IPS-18a (cell line): ENCODE measurements at regions not wholly inside any gene's neighbourhood (a gene's known extent, or its start where the extent isn't known, plus 50 kb on each side); places are given as distances from the start of the nearest gene placed in this dataset.
"Not testable (repeated sequence)": the region's sequence is repeated elsewhere in the genome, so short reads cannot be mapped to it uniquely, and the experiment has no call there.

Experiments
- H3K27ac ChIP-seq: one replicate; pipeline ENCODE4 v1.5.1; 2013; ENCODE audit warnings: low read length
- H3K27me3 ChIP-seq: one replicate; pipeline ENCODE4 v1.6.1; 2013; ENCODE audit warnings: mild to moderate bottlenecking, low read length; ENCODE audit not compliant: control insufficient read depth, insufficient read depth
- H3K36me3 ChIP-seq: one replicate; pipeline ENCODE4 v1.6.1; 2013; ENCODE audit warnings: low read depth, low read length; ENCODE audit not compliant: control insufficient read depth
- H3K4me1 ChIP-seq: one replicate; pipeline ENCODE4 v1.6.1; 2013; ENCODE audit warnings: low read depth, low read length; ENCODE audit not compliant: control insufficient read depth
- H3K4me3 ChIP-seq: one replicate; pipeline ENCODE4 v1.5.1; 2013; ENCODE audit warnings: low read length
- H3K9ac ChIP-seq: one replicate; pipeline ENCODE4 v1.6.1; 2013; ENCODE audit warnings: mild to moderate bottlenecking, low read length, moderate library complexity
- H3K9me3 ChIP-seq: one replicate; pipeline ENCODE4 v1.6.1; 2013; ENCODE audit warnings: low read depth, low read length; ENCODE audit not compliant: control insufficient read depth

GRCh38 chr2:212722046-212722445, 183.4 kb upstream of the ERBB4 start:
- H3K36me3 ChIP-seq: no peaks in the 10 kb centered on the region
- H3K4me3 ChIP-seq: no peak overlapping the region
- no peaks in the 10 kb centered on the region for H3K9me3 ChIP-seq
- no peak overlapping the region for H3K27ac ChIP-seq
- no peak overlapping the region for H3K9ac ChIP-seq
- peaks cover 3% of the 10 kb centered on the region for H3K4me1 ChIP-seq
- H3K27me3 ChIP-seq: no peaks in the 10 kb centered on the region

GRCh38 chr2:212721026-212721451, 182.4 kb upstream of the ERBB4 start:
- no peaks in the 10 kb centered on the region for H3K36me3 ChIP-seq
- H3K9ac ChIP-seq: no peak overlapping the region
- H3K27me3 ChIP-seq: no peaks in the 10 kb centered on the region
- H3K4me3 ChIP-seq: no peak overlapping the region
- no peaks in the 10 kb centered on the region for H3K4me1 ChIP-seq
- H3K27ac ChIP-seq: no peak overlapping the region
- no peaks in the 10 kb centered on the region for H3K9me3 ChIP-seq

- H3K4me3 ChIP-seq, H3K36me3 ChIP-seq, H3K9ac ChIP-seq, H3K27ac ChIP-seq, H3K27me3 ChIP-seq, H3K9me3 ChIP-seq, H3K4me1 ChIP-seq: not testable (repeated sequence)
Measured at GRCh38 chr2:212715411-212715810, 176.8 kb upstream of the ERBB4 start.

- Histone ChIP-seq H3K27me3 (no peaks in the 10 kb centered on the region), H3K27ac (no peak overlapping the region), H3K36me3 (no peaks in the 10 kb centered on the region), H3K4me1 (no peaks in the 10 kb centered on the region), H3K9me3 (no peaks in the 10 kb centered on the region), H3K4me3 (no peak overlapping the region), H3K9ac (no peak overlapping the region)
Measured at GRCh38 chr2:212713681-212714080, 175.1 kb upstream of the ERBB4 start.

GRCh38 chr2:212712991-212713390, 174.4 kb upstream of the ERBB4 start:
- no peaks in the 10 kb centered on the region for H3K9me3 ChIP-seq
- no peaks in the 10 kb centered on the region for H3K36me3 ChIP-seq
- no peak overlapping the region for H3K9ac ChIP-seq
- H3K4me3 ChIP-seq: no peak overlapping the region
- no peak overlapping the region for H3K27ac ChIP-seq
- H3K4me1 ChIP-seq: no peaks in the 10 kb centered on the region
- no peaks in the 10 kb centered on the region for H3K27me3 ChIP-seq

GRCh38 chr2:212712466-212712865, 173.9 kb upstream of the ERBB4 start:
- H3K4me1 ChIP-seq: no peaks in the 10 kb centered on the region
- no peaks in the 10 kb centered on the region for H3K36me3 ChIP-seq
- no peak overlapping the region for H3K4me3 ChIP-seq
- H3K9ac ChIP-seq: no peak overlapping the region
- H3K9me3 ChIP-seq: no peaks in the 10 kb centered on the region
- H3K27ac ChIP-seq: no peak overlapping the region
- no peaks in the 10 kb centered on the region for H3K27me3 ChIP-seq

- Histone ChIP-seq H3K27me3 (no peaks in the 10 kb centered on the region), H3K27ac (no peak overlapping the region), H3K9ac (no peak overlapping the region), H3K4me1 (no peaks in the 10 kb centered on the region), H3K9me3 (no peaks in the 10 kb centered on the region), H3K4me3 (no peak overlapping the region), H3K36me3 (no peaks in the 10 kb centered on the region)
Measured at GRCh38 chr2:212711856-212712255, 173.3 kb upstream of the ERBB4 start.

GRCh38 chr2:212709280-212709679, 170.7 kb upstream of the ERBB4 start:
- H3K4me3 ChIP-seq: no peak overlapping the region

GRCh38 chr2:212708355-212708754, 169.8 kb upstream of the ERBB4 start:
- H3K9ac ChIP-seq: no peak overlapping the region
- H3K4me1 ChIP-seq: no peaks in the 10 kb centered on the region
- H3K36me3 ChIP-seq: no peaks in the 10 kb centered on the region
- H3K9me3 ChIP-seq: no peaks in the 10 kb centered on the region
- no peak overlapping the region for H3K27ac ChIP-seq
- H3K4me3 ChIP-seq: no peak overlapping the region
- no peaks in the 10 kb centered on the region for H3K27me3 ChIP-seq

More at GRCh38 chr2:212709280-212709679, 170.7 kb upstream of the ERBB4 start:
- Histone ChIP-seq H3K36me3 (no peaks in the 10 kb centered on the region), H3K27ac (no peak overlapping the region), H3K9ac (no peak overlapping the region), H3K9me3 (no peaks in the 10 kb centered on the region), H3K27me3 (no peaks in the 10 kb centered on the region), H3K4me1 (no peaks in the 10 kb centered on the region)

- no peak overlapping the region for H3K4me3 ChIP-seq
- no peak overlapping the region for H3K27ac ChIP-seq
- H3K27me3 ChIP-seq: no peaks in the 10 kb centered on the region
- no peaks in the 10 kb centered on the region for H3K36me3 ChIP-seq
- H3K9ac ChIP-seq: no peak overlapping the region
- no peaks in the 10 kb centered on the region for H3K4me1 ChIP-seq
- no peaks in the 10 kb centered on the region for H3K9me3 ChIP-seq
Measured at GRCh38 chr2:212695426-212695825, 156.8 kb upstream of the ERBB4 start.

GRCh38 chr2:212694398-212694797, 155.8 kb upstream of the ERBB4 start:
- Histone ChIP-seq H3K27me3 (no peaks in the 10 kb centered on the region), H3K9ac (no peak overlapping the region), H3K9me3 (no peaks in the 10 kb centered on the region), H3K4me3 (no peak overlapping the region), H3K4me1 (no peaks in the 10 kb centered on the region), H3K27ac (no peak overlapping the region), H3K36me3 (no peaks in the 10 kb centered on the region)

GRCh38 chr2:212692466-212692865, 153.9 kb upstream of the ERBB4 start:
- no peak overlapping the region for H3K27ac ChIP-seq
- H3K4me1 ChIP-seq: no peaks in the 10 kb centered on the region
- H3K27me3 ChIP-seq: no peaks in the 10 kb centered on the region
- H3K9me3 ChIP-seq: no peaks in the 10 kb centered on the region
- H3K36me3 ChIP-seq: no peaks in the 10 kb centered on the region
- H3K9ac ChIP-seq: no peak overlapping the region
- no peak overlapping the region for H3K4me3 ChIP-seq
